K562 (cell line): ENCODE measurements at regions not wholly inside any gene's neighbourhood (a gene's known extent, or its start where the extent isn't known, plus 50 kb on each side); places are given as distances from the start of the nearest gene placed in this dataset.

Experiments
- EP300 ChIP-seq: IDR thresholded peaks from 2 replicates; pipeline ENCODE4 v1.6.1; 2012; ENCODE audit warnings: low read length, improper control_type of control experiment
- JUND ChIP-seq, 2 experiments: IDR thresholded peaks; 2 replicates in 1 of 2; 3 replicates in 1 of 2; pipeline ENCODE4 v1.6.1; 2011; ENCODE audit warnings: borderline replicate concordance in 2 of 2, low read depth in 2 of 2, low read length in 2 of 2, improper control_type of control experiment in 1 of 2, missing biosample characterization in 1 of 2, missing genetic modification characterization in 1 of 2, missing genetic modification reagents in 1 of 2
- NRF1 ChIP-seq, 2 experiments: fragments of 450-650 bp; IDR thresholded peaks in 1 of 2; conservative IDR thresholded peaks in 1 of 2; 2 replicates each; pipeline ENCODE4 v1.6.1; 2014; ENCODE audit warnings: mild to moderate bottlenecking in 2 of 2
- POLR2A ChIP-seq: fragments of 450-650 bp; conservative IDR thresholded peaks from 2 replicates; pipeline ENCODE4 v1.6.1; 2016
- ZNF3 ChIP-seq: fragments of 250-450 bp; sonication (Bioruptor Pico); IDR thresholded peaks from 2 replicates; pipeline ENCODE4 v1.5.0; 2021; ENCODE audit warnings: mild to moderate bottlenecking, moderate library complexity
- TF ChIP-seq, protein P1 (sequence below), 2 experiments: IDR thresholded peaks; 2 replicates each; pipeline ENCODE4 v1.6.1; 2012; ENCODE audit warnings: improper control_type of control experiment in 2 of 2, low read depth in 2 of 2, low read length in 2 of 2, borderline replicate concordance in 1 of 2

DNA sequence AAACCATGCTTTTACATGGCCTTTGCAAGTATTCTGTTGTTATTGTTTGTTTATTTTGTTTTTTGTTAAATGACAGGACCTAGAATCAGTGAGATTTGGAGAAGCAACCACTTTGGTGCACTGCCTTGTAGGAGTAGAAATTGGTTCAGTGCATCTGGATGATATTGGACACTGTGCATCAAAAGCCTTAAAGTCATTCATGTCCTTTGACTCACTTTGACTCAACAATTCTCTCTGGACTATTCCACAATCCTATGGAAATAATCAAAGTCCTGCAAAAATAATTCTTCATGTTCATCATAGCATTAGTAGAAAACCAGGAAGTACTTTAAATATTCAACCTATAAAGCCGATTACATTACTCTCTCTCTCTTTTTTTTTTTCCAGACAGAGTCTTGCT, 224.8 kb downstream of the ABHD5 start:
- no peak for TF ChIP-seq ZNF3 (CRISPR knock-in tag)
- TF ChIP-seq NRF1 (conservative IDR thresholded peaks at IDR 0.05 in 1 of 2, IDR thresholded peaks at IDR 0.05 in 1 of 2), result no peak
- TF ChIP-seq POLR2A, result no peak
- no peak for TF ChIP-seq EP300
- TF ChIP-seq JUND (IDR thresholded peaks at IDR 0.05; ENCODE audit: borderline replicate concordance, low read depth, low read length), result no peak
- TF ChIP-seq JUND (tag; IDR thresholded peaks at IDR 0.05; ENCODE audit: borderline replicate concordance, low read depth, low read length), result no peak
- TF ChIP-seq, protein P1, sequence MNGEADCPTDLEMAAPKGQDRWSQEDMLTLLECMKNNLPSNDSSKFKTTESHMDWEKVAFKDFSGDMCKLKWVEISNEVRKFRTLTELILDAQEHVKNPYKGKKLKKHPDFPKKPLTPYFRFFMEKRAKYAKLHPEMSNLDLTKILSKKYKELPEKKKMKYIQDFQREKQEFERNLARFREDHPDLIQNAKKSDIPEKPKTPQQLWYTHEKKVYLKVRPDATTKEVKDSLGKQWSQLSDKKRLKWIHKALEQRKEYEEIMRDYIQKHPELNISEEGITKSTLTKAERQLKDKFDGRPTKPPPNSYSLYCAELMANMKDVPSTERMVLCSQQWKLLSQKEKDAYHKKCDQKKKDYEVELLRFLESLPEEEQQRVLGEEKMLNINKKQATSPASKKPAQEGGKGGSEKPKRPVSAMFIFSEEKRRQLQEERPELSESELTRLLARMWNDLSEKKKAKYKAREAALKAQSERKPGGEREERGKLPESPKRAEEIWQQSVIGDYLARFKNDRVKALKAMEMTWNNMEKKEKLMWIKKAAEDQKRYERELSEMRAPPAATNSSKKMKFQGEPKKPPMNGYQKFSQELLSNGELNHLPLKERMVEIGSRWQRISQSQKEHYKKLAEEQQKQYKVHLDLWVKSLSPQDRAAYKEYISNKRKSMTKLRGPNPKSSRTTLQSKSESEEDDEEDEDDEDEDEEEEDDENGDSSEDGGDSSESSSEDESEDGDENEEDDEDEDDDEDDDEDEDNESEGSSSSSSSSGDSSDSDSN (IDR thresholded peaks at IDR 0.05; ENCODE audit: borderline replicate concordance in 1 of 2, low read depth in 2 of 2, low read length in 2 of 2), result no peak
